ENCODE measurements at regions not wholly inside any gene's neighbourhood (a gene's known extent, or its start where the extent isn't known, plus 50 kb on each side); places are given as distances from the start of the nearest gene placed in this dataset.
A peak's percentile ranks its signal among the peaks of the same experiment; 100 is the strongest.

- Histone ChIP-seq H2BK15ac (ENCODE audit: low read length) (no peak overlapping the region), H3K4ac (ENCODE audit: low read length) (no peak overlapping the region), H3K27ac (replicated peaks; ENCODE audit: low read length) (no peak overlapping the region), H3K18ac (ENCODE audit: low read length) (peak overlapping the region; percentile 31), H3K27me3 (ENCODE audit: control insufficient read depth in 3 of 3, insufficient read depth in 3 of 3, low read depth in 1 of 3, low read length in 3 of 3) (no peaks in the 10 kb centered on the region), H3K4me1 (ENCODE audit: control insufficient read depth in 2 of 2, insufficient read depth in 1 of 2, low read depth in 1 of 2, low read length in 2 of 2) (no peaks in the 10 kb centered on the region), H3K79me1 (ENCODE audit: low read depth, low read length) (no peaks in the 10 kb centered on the region), H2BK120ac (ENCODE audit: low read depth, low read length) (no peak overlapping the region), H3K23ac (ENCODE audit: low read depth, low read length, poor library complexity) (no peak overlapping the region), H2BK5ac (ENCODE audit: low read length) (no peak overlapping the region), H3K9ac (ENCODE audit: low read depth, low read length, poor library complexity) (no peak overlapping the region), H3K9me3 (replicated peaks in 1 of 2; ENCODE audit: control insufficient read depth in 2 of 2, insufficient read depth in 1 of 2, low read depth in 1 of 2, low read length in 2 of 2) (peaks cover 0 to 4% of the 10 kb centered on the region in 2 donors), H3K36me3 (replicated peaks in 1 of 2; ENCODE audit: control insufficient read depth in 2 of 2, insufficient read depth in 2 of 2, low read length in 2 of 2) (no peaks in the 10 kb centered on the region), H4K91ac (ENCODE audit: low read depth, low read length, poor library complexity) (no peak overlapping the region), H2AFZ (ENCODE audit: low read length) (no peak overlapping the region), H2BK12ac (ENCODE audit: low read length) (no peak overlapping the region), H3K4me3 (ENCODE audit: low read length in 2 of 2) (no peak overlapping the region), H3K14ac (ENCODE audit: low read length) (no peak overlapping the region), H4K8ac (ENCODE audit: low read depth, low read length) (no peak overlapping the region), H2AK5ac (ENCODE audit: low read depth, low read length) (no peak overlapping the region), H3K4me2 (ENCODE audit: insufficient read depth, low read length, poor library complexity, severe bottlenecking) (no peak overlapping the region)
- WGBS, 2 donors (ENCODE audit: extremely low coverage in 2 of 2, insufficient read length in 2 of 2, insufficient replicate concordance in 1 of 2): no CpG with 5 or more reads among the region's 2 CpGs
- no peak for DNase-seq (ENCODE audit: low spot score)
These were observed 700.9 kb downstream of the TMEM182 start for GRCh38 chr2:103462712-103463111.

GRCh38 chr2:103464831-103465230 is 703.0 kb downstream of the TMEM182 start:
- Histone ChIP-seq H3K4me3 (ENCODE audit: low read length in 2 of 2) (no peak overlapping the region), H4K8ac (ENCODE audit: low read depth, low read length) (no peak overlapping the region), H3K27ac (replicated peaks; ENCODE audit: low read length) (no peak overlapping the region), H2BK5ac (ENCODE audit: low read length) (no peak overlapping the region), H3K9ac (ENCODE audit: low read depth, low read length, poor library complexity) (no peak overlapping the region), H2BK12ac (ENCODE audit: low read length) (no peak overlapping the region), H3K27me3 (ENCODE audit: control insufficient read depth in 3 of 3, insufficient read depth in 3 of 3, low read depth in 1 of 3, low read length in 3 of 3) (no peaks in the 10 kb centered on the region), H2AK5ac (ENCODE audit: low read depth, low read length) (no peak overlapping the region), H4K91ac (ENCODE audit: low read depth, low read length, poor library complexity) (no peak overlapping the region), H3K14ac (ENCODE audit: low read length) (no peak overlapping the region), H2BK120ac (ENCODE audit: low read depth, low read length) (no peak overlapping the region), H3K4ac (ENCODE audit: low read length) (no peak overlapping the region), H2AFZ (ENCODE audit: low read length) (no peak overlapping the region), H3K9me3 (replicated peaks in 1 of 2; ENCODE audit: control insufficient read depth in 2 of 2, insufficient read depth in 1 of 2, low read depth in 1 of 2, low read length in 2 of 2) (peaks cover 0 to 4% of the 10 kb centered on the region in 2 donors), H3K23ac (ENCODE audit: low read depth, low read length, poor library complexity) (no peak overlapping the region), H3K79me1 (ENCODE audit: low read depth, low read length) (no peaks in the 10 kb centered on the region), H2BK15ac (ENCODE audit: low read length) (no peak overlapping the region), H3K4me2 (ENCODE audit: insufficient read depth, low read length, poor library complexity, severe bottlenecking) (no peak overlapping the region), H3K18ac (ENCODE audit: low read length) (no peak overlapping the region), H3K36me3 (replicated peaks in 1 of 2; ENCODE audit: control insufficient read depth in 2 of 2, insufficient read depth in 2 of 2, low read length in 2 of 2) (no peaks in the 10 kb centered on the region), H3K4me1 (ENCODE audit: control insufficient read depth in 2 of 2, insufficient read depth in 1 of 2, low read depth in 1 of 2, low read length in 2 of 2) (no peaks in the 10 kb centered on the region)
- no peak for DNase-seq (ENCODE audit: low spot score)
- WGBS, 2 donors (ENCODE audit: extremely low coverage in 2 of 2, insufficient read length in 2 of 2, insufficient replicate concordance in 1 of 2): no CpG with 5 or more reads among the region's 7 CpGs

DNA sequence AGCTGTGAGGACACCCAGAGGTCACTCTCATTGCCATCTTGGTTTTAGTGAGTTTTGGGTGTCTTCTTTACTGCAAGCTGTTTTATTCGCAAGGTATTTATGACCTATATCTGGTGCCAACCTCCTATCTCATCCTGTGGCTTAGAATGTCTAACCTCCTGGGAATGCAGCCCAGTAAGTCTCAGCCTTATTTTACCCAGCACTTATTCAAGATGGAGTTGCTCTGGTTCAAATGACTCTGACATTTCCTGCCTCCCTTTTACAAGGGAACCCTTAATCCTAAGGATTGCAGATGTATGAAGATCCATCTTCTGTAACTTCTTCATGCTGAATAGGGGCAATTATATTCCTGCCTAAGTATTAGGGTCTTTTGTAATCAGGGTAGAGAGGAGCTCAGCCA is 708.0 kb downstream of the TMEM182 start:
- Histone ChIP-seq H3K4me2 (ENCODE audit: insufficient read depth, low read length, poor library complexity, severe bottlenecking) (no peak overlapping the region), H4K8ac (ENCODE audit: low read depth, low read length) (no peak overlapping the region), H2BK5ac (ENCODE audit: low read length) (no peak overlapping the region), H3K4me1 (ENCODE audit: control insufficient read depth in 2 of 2, insufficient read depth in 1 of 2, low read depth in 1 of 2, low read length in 2 of 2) (no peaks in the 10 kb centered on the region), H2AK5ac (ENCODE audit: low read depth, low read length) (no peak overlapping the region), H3K18ac (ENCODE audit: low read length) (no peak overlapping the region), H2BK15ac (ENCODE audit: low read length) (no peak overlapping the region), H3K27me3 (ENCODE audit: control insufficient read depth in 3 of 3, insufficient read depth in 3 of 3, low read depth in 1 of 3, low read length in 3 of 3) (no peaks in the 10 kb centered on the region), H3K23ac (ENCODE audit: low read depth, low read length, poor library complexity) (no peak overlapping the region), H3K4ac (ENCODE audit: low read length) (no peak overlapping the region), H3K36me3 (replicated peaks in 1 of 2; ENCODE audit: control insufficient read depth in 2 of 2, insufficient read depth in 2 of 2, low read length in 2 of 2) (no peaks in the 10 kb centered on the region), H3K9me3 (replicated peaks in 1 of 2; ENCODE audit: control insufficient read depth in 2 of 2, insufficient read depth in 1 of 2, low read depth in 1 of 2, low read length in 2 of 2) (no peaks in the 10 kb centered on the region), H2AFZ (ENCODE audit: low read length) (no peak overlapping the region), H3K79me1 (ENCODE audit: low read depth, low read length) (no peaks in the 10 kb centered on the region), H2BK12ac (ENCODE audit: low read length) (no peak overlapping the region), H3K14ac (ENCODE audit: low read length) (no peak overlapping the region), H3K9ac (ENCODE audit: low read depth, low read length, poor library complexity) (no peak overlapping the region), H2BK120ac (ENCODE audit: low read depth, low read length) (no peak overlapping the region), H3K4me3 (ENCODE audit: low read length in 2 of 2) (no peak overlapping the region), H3K27ac (replicated peaks; ENCODE audit: low read length) (no peak overlapping the region), H4K91ac (ENCODE audit: low read depth, low read length, poor library complexity) (no peak overlapping the region)
- no CpG with 5 or more reads among the region's 1 CpG for WGBS, 2 donors (ENCODE audit: extremely low coverage in 2 of 2, insufficient read length in 2 of 2, insufficient replicate concordance in 1 of 2)
- no peak for DNase-seq (ENCODE audit: low spot score)

GRCh38 chr2:103484906-103485305 is 723.1 kb downstream of the TMEM182 start:
- H4K8ac ChIP-seq (ENCODE audit: low read depth, low read length): no peak overlapping the region
- no peak for DNase-seq (ENCODE audit: low spot score)
- H3K4me1 ChIP-seq (ENCODE audit: control insufficient read depth in 2 of 2, insufficient read depth in 1 of 2, low read depth in 1 of 2, low read length in 2 of 2): peaks cover 0 to 4% of the 10 kb centered on the region in 2 donors
- no peak overlapping the region for H3K4ac ChIP-seq (ENCODE audit: low read length)
- no peak overlapping the region for H3K18ac ChIP-seq (ENCODE audit: low read length)
- H3K36me3 ChIP-seq (replicated peaks in 1 of 2; ENCODE audit: control insufficient read depth in 2 of 2, insufficient read depth in 2 of 2, low read length in 2 of 2): no peaks in the 10 kb centered on the region
- peak overlapping the region; percentile 70 for H2AFZ ChIP-seq (ENCODE audit: low read length)
- H3K9ac ChIP-seq (ENCODE audit: low read depth, low read length, poor library complexity): no peak overlapping the region
- H3K27me3 ChIP-seq (ENCODE audit: control insufficient read depth in 3 of 3, insufficient read depth in 3 of 3, low read depth in 1 of 3, low read length in 3 of 3): no peaks in the 10 kb centered on the region
- no peak overlapping the region for H4K91ac ChIP-seq (ENCODE audit: low read depth, low read length, poor library complexity)
- H3K4me2 ChIP-seq (ENCODE audit: insufficient read depth, low read length, poor library complexity, severe bottlenecking): no peak overlapping the region
- H3K9me3 ChIP-seq (replicated peaks in 1 of 2; ENCODE audit: control insufficient read depth in 2 of 2, insufficient read depth in 1 of 2, low read depth in 1 of 2, low read length in 2 of 2): peaks cover 0 to 26% of the 10 kb centered on the region in 2 donors
- H2BK5ac ChIP-seq (ENCODE audit: low read length): no peak overlapping the region
- H3K4me3 ChIP-seq (ENCODE audit: low read length in 2 of 2): no peak overlapping the region
- no peak overlapping the region for H2AK5ac ChIP-seq (ENCODE audit: low read depth, low read length)
- no peak overlapping the region for H3K27ac ChIP-seq (replicated peaks; ENCODE audit: low read length)
- H2BK120ac ChIP-seq (ENCODE audit: low read depth, low read length): no peak overlapping the region
- H2BK12ac ChIP-seq (ENCODE audit: low read length): no peak overlapping the region
- no peak overlapping the region for H3K14ac ChIP-seq (ENCODE audit: low read length)
- H3K23ac ChIP-seq (ENCODE audit: low read depth, low read length, poor library complexity): no peak overlapping the region
- no peaks in the 10 kb centered on the region for H3K79me1 ChIP-seq (ENCODE audit: low read depth, low read length)
- no CpG with 5 or more reads among the region's 1 CpG for WGBS, 2 donors (ENCODE audit: extremely low coverage in 2 of 2, insufficient read length in 2 of 2, insufficient replicate concordance in 1 of 2)
- H2BK15ac ChIP-seq (ENCODE audit: low read length): no peak overlapping the region

Data from neuronal stem cell (in vitro differentiated cells).